HG03039 (cell line): ENCODE measurements at regions not wholly inside any gene's neighbourhood (a gene's known extent, or its start where the extent isn't known, plus 50 kb on each side); places are given as distances from the start of the nearest gene placed in this dataset.

ENCODE experiments used
- ATAC-seq: cut with Tn5 transposase; IDR thresholded peaks from one replicate; pipeline ENCODE4 v1.9.1; 2021; ENCODE audit warnings: mild to moderate bottlenecking, moderate library complexity; ENCODE audit not compliant: unreplicated experiment

DNA sequence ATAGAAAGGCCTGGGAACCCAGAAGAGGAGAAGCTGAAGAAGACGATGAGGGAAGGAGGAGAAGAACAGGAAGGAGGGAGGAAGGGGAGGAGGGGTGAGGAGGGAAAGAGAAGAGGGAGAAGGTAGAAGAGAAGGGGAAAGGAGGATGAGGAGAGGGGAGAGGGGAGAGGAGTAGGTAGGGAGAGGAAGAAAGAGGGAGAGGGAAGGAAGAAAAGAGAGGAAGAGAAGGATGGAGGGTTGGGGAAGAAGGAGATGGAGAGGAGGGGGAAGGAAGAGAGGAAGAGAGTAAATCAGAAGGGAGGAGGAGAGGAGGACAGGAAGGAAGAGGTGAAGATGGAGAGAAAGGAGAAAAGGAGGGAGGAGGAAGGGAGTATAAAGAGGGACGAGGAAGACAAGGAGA, 109.6 kb upstream of the IRX6 start:
- ATAC-seq = no peak

- no peak for ATAC-seq
Observed at GRCh38 chr16:55214974-55215494, 109.0 kb upstream of the IRX6 start.

DNA sequence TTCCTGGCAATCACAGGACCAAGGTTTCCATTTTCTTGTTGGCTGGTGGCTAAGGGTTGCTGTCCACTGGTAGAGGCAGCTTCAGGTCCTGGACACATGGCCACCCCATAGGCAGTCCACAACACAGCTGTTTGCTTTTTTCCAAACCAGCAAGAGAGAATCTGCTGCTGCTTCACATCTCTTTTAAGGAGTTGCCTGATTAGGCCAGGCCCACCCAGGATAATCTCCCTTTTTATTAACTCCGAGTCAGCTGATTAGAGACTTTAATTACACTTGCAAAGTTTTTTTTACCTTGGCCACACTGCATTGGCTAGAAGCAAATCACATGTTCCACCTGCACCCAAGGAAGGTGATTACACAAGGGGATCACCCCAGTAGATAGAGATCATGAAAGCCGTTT, 106.6 kb upstream of the IRX6 start:
- no peak for ATAC-seq

DNA sequence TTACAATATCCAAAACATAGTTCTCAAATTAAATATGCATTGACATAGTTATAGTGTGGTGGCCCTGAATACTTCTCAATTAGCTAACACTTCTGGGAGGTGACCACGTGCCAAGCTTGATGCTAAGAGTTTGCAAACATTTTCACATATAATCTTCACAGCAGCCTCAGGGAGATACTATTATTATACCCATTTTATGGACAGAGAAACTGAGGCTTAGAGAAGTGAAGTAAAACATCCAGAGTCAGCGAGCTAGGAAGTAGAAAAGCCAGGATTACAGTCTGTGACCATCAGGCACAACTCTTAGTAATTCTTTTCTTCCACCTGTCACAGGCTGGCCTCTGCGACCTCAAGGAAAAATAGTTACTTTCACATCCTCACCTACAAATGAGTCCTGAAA, 102.2 kb upstream of the IRX6 start:
- no peak for ATAC-seq

- no peak for ATAC-seq
Observed at GRCh38 chr16:55222486-55222885, 101.5 kb upstream of the IRX6 start.

DNA sequence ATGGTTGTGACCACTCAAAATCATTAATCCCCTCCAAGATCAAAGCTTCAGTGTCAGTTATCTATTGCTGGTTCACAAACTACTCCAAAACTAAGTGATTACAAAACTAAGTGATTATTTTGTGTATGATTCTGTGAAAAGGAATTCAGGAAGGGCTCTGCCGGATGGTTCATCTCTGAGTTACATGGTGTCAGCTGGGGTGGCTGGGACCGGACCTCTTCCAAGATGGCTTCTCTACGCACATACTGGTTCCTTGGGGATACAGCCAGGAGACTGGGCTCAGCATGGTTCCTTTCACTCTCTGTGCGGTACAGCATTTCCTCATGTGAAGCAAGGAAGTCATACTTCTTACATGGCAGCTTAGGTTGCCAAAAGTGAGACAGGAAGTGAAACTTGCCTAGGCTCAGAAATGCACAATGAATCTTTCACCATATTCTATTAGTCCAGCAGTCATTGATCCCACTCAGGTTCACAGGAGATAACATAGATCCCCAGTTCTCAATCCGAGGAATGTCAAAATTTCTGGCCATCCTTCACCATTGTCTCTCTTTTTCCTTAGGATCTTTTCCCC, 97.9 kb upstream of the IRX6 start:
- ATAC-seq = no peak

DNA sequence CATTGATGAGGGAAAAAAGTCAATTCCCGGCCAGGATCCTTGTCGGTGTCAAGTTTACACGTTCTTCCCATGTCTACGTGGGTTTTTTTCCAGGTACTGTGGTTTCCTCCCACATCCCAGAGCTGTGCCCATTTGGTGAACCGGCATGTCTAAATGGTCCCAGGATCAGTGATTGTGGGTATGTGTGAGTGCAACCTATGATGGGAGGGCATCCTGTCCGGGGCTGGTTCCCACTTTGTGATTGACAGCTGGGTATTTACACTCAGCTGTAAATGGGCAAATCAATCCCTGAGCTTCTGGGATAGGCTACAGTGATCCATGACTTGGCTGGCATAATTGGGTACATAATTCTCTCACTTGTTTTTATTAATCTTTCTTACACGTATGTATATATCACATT, 91.2 kb upstream of the IRX6 start:
- ATAC-seq = no peak

DNA sequence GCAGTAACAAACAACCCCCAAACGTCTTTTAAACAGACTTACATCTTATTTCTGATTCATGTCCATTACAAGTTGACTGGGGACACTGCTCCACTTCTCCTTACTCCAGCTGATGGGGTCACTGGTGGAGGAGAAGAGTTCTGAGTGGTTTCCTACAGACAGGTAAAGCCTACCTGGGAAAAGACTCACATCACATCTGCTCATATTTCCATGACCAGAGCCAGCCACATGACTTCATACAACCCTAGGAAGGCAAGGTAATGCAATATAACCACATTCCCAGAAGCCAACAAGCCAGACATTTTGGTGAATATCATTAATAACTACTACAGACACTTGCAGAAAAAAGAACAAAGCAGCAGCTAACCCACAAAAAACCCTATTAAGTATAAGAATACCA, 90.5 kb upstream of the IRX6 start:
- ATAC-seq = no peak

DNA sequence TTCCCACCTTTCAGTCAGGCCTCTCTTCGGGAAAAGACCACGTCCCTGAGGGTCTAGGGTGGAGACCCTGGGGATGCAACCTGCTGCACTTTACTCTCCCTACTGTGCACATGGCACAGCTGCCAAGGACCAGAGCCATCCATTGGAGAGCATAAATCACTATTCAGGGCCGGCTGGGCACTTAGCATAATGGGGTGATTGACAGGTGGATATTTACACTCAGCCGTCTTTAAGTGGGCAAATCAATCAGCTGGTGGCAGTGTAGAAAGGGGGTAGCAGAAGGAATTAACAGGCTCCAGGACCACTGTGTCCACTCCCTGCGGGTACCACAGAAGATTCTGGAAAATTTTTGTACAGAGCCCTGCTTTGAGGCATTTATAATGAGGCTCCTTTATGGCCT, 87.3 kb upstream of the IRX6 start:
- no peak for ATAC-seq

DNA sequence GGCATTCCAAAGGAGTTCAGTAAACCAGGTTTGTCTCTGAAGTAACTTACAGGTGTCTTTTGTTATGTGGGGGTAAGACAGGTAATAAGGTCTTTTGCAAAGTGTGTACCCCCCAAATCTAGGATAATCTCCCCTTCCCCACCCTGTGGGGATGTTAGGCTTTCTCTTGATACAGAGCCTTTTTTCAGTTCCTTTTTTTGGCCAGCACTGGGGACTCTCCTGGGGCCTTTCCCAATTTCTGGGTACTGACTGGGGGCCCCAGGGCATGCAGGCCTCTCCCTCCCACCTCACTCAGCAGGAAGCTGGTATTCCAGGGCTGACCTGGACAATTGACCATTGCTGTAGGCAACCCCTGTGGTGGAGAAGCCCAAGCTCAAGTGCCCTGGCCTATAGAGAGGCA, 84.3 kb upstream of the IRX6 start:
- no peak for ATAC-seq

- ATAC-seq = no peak
Observed at GRCh38 chr16:55240888-55241287, 83.1 kb upstream of the IRX6 start.

- ATAC-seq = no peak
Observed at GRCh38 chr16:55242667-55243066, 81.3 kb upstream of the IRX6 start.

DNA sequence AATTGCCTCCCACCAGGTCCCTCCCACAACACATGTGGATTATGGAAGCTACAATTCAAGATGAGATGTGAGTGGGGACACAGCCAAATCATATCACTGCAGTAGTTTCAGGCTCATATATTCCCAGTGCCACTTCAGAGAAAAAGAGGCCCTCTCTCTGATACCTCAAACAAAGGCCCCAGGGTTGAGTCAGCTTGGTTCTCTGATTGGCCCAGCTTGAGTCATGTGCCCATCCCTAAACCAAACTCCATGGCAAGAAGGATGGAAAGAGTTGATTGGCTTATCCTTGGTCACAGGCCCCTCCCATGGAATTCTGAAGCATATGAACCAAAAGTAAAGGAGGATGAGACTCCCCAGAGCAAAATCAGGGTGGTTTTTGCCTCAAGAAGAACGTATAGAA, 75.9 kb upstream of the IRX6 start:
- no peak for ATAC-seq

DNA sequence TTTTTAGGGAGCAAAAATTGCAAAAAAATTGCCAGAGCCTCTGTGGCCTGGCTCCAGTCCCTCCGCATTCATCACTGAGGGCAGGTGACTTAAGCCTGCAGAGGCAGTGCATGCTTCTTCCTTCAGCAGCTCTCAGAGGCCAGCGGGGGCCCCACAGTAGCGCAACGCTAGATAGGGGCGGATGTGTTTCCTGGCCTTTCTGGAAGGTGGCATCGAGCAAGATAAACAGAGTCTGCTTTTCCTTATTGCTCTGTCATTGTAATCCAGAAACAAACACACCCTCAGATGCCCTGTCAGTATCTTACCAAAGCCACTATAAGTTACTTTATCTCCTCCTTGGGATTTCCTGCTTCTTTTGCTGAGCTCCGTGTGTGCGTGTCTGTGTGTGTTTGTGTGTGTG, 75.5 kb upstream of the IRX6 start:
- no peak for ATAC-seq

DNA sequence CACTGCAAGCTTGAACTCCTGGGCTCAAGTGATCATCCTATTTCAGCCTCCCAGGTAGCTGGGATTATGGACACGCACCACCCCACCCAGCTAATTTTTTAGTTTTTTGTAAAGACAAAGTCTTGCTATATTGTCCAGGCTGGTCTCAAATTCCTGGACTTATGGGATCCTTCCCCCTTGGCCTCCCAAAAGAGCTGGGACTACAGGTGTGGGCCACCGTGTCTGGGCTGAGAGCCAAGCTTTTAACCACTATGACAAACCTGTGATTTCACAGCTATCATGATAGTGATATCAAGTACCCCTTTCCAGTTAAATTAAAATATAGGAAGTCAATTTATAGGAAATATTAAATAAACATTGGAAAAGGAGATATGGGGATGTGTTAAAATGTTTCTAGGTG, 74.6 kb upstream of the IRX6 start:
- ATAC-seq = no peak

DNA sequence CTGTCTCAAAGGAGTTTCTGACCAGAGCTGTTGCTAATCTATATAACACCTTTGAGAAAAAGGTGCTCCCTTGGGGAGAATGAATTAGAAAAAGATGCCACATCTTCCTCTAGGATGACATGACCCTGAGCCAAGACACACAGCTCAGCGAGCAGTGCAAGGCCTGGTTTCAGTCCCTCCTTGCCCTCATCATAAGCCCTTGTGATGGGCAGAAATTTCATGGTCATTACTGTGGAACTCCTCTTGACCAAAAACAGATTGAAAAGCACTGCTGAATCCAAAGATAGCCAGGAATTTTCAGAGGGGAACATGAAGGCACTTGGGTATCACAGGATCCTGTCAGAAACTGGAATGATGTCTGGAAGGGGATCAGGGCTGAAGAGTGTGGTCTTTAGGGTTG, 74.1 kb upstream of the IRX6 start:
- no peak for ATAC-seq

DNA sequence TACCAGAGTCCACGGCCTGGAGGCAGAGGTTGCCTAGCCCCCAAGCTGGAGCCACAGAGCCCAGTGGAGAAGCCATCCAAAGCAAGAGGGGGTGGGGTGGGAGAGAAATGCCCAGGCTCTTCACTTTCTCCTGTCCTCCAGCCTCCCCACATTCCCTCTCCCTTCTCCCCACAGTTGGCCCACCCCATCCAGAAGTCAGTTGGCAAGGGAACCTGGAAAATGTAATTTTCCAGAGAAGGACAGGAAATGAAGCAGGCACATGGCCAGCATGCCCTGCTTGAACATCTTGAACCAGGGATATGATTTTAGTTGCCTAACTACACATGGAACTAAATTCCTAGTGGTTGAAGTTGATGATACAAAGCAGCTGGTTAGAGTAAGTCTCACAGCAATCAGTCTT, 73.3 kb upstream of the IRX6 start:
- ATAC-seq = no peak

- no peak for ATAC-seq
Observed at GRCh38 chr16:55251151-55251550, 72.9 kb upstream of the IRX6 start.

DNA sequence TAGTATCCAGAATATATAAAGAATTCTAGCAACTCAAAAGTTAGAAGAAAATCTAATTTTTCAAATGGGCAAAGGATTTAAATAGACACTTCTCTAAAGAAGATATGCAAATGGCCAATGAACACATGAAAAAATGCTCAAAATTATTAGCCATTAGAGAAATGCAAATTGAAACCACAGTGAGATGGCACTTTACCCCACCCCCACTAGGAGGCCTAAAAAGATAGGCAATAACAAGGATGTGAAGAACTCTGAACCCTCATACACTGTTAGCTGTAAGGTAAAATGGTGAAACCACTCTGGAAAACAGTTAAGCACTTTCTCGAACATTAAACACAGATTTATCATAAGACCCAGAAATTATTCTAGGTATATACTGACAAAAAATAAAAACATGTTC, 71.4 kb upstream of the IRX6 start:
- no peak for ATAC-seq

GRCh38 chr16:55253987-55254386, 70.0 kb upstream of the IRX6 start:
- ATAC-seq = no peak

GRCh38 chr16:55255733-55256282, 68.2 kb upstream of the IRX6 start:
- ATAC-seq = no peak

DNA sequence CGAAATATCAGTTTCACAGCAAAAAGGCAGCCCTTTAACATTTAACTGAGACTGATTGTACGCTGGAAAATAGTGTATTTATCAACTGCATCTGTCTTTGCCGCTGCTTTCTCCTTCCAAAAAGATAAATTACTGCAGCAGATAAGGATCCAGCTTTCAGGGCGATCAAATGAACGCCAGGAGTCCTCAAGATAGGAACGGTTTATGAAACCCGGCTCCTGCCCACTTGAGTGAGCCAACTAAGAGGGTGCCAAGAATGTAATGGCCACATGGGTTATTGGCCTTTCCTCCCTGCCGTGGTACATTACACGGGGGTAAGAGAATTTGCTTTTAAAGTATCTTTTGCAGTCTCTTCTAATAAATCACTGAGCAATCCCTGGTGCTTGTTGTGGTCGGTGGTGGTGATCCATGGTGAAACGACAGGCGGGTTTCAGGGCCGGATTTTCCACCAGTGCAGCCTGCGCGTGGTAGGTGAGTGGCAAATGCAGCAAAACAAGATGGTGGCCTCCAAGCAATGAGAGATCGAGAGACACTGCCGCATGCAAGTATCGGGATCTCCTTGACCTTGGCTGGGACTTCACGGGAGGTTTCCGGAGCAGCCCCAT, 67.5 kb upstream of the IRX6 start:
- ATAC-seq = no peak
